ENCODE measurements at regions not wholly inside any gene's neighbourhood (a gene's known extent, or its start where the extent isn't known, plus 50 kb on each side); places are given as distances from the start of the nearest gene placed in this dataset.

DNA sequence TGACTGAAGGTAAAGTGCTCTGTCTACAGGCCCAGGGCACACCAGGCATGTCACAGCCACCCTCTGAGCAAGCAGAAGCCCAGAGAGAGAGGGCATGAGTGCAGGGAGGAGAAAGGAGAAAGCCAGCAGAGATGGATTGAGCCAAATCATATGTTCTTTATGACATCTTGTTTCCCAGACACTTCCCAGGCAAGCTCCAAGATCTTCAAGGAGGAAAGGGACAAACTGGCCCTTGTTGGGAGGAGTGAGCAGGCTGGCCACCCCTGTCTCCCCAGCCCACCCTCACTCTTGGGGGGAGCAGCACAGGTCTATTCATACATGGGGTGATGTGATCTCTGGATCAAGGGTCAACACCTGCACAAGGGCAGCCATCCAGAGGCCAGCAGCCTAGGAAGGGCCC is 298.8 kb downstream of the UQCRFS1 start:
- TF ChIP-seq CTCF (IDR thresholded peaks at IDR 0.05; ENCODE audit: insufficient read depth, low read depth, low read length, missing control alignments) = no peak
- no peak for DNase-seq (ENCODE audit: low read depth)
- H3K4me3 ChIP-seq (ENCODE audit: low read length) = no peak overlapping the region

- H3K4me3 ChIP-seq (ENCODE audit: low read length) = no peak overlapping the region
- DNase-seq (ENCODE audit: low read depth) = no peak
- TF ChIP-seq CTCF (IDR thresholded peaks at IDR 0.05; ENCODE audit: insufficient read depth, low read depth, low read length, missing control alignments) = no peak
Observed at GRCh38 chr19:28913626-28914025, 299.3 kb downstream of the UQCRFS1 start.

GRCh38 chr19:28908941-28909340 is 304.0 kb downstream of the UQCRFS1 start:
- H3K4me3 ChIP-seq (ENCODE audit: low read length) = no peak overlapping the region
- TF ChIP-seq CTCF (IDR thresholded peaks at IDR 0.05; ENCODE audit: insufficient read depth, low read depth, low read length, missing control alignments) = no peak
- DNase-seq (ENCODE audit: low read depth) = no peak

DNA sequence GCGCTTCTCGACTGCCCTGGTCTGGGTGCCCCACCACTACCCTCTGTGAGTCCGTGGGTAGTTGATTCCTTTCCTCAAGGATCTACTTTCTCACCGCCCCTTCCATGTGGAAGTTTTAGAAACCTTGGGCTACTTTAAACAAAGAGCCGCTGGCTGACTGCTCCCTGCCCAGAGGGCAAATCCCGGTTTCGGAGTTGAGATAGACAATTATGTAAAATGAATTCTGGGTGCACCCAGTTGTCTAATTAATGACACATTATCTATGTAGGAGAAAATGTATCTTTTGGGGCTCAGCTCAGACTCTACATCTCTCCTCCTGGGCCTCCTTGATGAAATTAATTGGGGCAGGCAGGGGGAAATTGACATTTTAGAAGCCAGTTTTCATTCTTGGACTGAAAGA is 305.4 kb downstream of the UQCRFS1 start:
- no peak for TF ChIP-seq CTCF (IDR thresholded peaks at IDR 0.05; ENCODE audit: insufficient read depth, low read depth, low read length, missing control alignments)
- DNase-seq (ENCODE audit: low read depth) = no peak
- no peak overlapping the region for H3K4me3 ChIP-seq (ENCODE audit: low read length)

- H3K4me3 ChIP-seq (ENCODE audit: low read length) = no peak overlapping the region
- no peak for DNase-seq (ENCODE audit: low read depth)
- TF ChIP-seq CTCF (IDR thresholded peaks at IDR 0.05; ENCODE audit: insufficient read depth, low read depth, low read length, missing control alignments) = no peak
Observed at GRCh38 chr19:28905996-28906395, 307.0 kb downstream of the UQCRFS1 start.

DNA sequence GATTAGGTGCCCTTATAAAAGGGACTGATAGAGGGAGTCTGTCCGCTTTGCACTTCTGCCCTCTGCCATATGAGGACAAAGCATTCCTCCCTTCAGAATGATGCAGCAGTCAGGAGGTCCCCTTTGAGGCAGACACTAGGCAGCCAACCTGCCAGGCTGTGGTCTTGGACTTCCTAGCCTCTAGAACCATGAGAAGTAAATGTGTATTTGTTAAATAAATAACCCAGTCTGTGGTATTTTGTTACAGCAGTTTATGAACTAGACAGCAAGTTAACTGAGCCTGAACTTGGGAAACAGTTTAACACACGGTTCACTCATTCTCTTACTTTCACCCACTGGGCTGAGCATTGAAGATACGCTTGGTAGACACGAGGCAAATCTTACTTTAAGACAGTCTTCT is 313.2 kb downstream of the UQCRFS1 start:
- no peak overlapping the region for H3K4me3 ChIP-seq (ENCODE audit: low read length)
- no peak for TF ChIP-seq CTCF (IDR thresholded peaks at IDR 0.05; ENCODE audit: insufficient read depth, low read depth, low read length, missing control alignments)
- no peak for DNase-seq (ENCODE audit: low read depth)

DNA sequence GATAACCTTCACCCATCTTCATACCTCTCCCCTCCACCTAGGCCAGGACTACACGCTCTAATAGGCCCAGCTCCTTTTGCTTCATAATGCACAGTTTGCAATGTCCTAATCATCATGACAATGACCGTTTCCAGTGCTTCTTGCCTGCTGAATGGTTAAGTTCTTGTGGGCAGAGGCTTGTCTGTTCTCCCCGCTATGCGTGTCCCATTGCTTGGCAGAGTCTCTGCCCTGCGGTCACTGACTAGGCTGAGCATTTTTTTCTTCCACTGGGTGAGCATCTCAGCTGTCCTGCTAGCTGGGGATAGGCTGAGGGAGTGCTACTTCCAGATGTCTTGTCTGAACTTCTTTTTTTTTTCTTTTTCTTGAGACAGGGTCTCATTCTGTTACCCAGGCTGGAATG is 314.7 kb downstream of the UQCRFS1 start:
- H3K4me3 ChIP-seq (ENCODE audit: low read length) = no peak overlapping the region
- no peak for DNase-seq (ENCODE audit: low read depth)
- no peak for TF ChIP-seq CTCF (IDR thresholded peaks at IDR 0.05; ENCODE audit: insufficient read depth, low read depth, low read length, missing control alignments)

All from epithelial cell of esophagus (primary cell).